ENCODE measurements at regions not wholly inside any gene's neighbourhood (a gene's known extent, or its start where the extent isn't known, plus 50 kb on each side); places are given as distances from the start of the nearest gene placed in this dataset.

GRCh38 chr11:33449798-33450197 lies 192.6 kb downstream of the HIPK3 start:
- TF ChIP-seq CTCF (IDR thresholded peaks at IDR 0.05; ENCODE audit: low read depth, low read length), result no peak
- H3K4me3 ChIP-seq (replicated peaks in 1 of 2; ENCODE audit: low read depth in 2 of 2, low read length in 2 of 2), result no peak overlapping the region
- DNase-seq (ENCODE audit: low read depth in 2 of 2), result peak in 1 of 2 donors; percentile 31

- no peak for TF ChIP-seq CTCF (IDR thresholded peaks at IDR 0.05; ENCODE audit: low read depth, low read length)
- H3K4me3 ChIP-seq (replicated peaks in 1 of 2; ENCODE audit: low read depth in 2 of 2, low read length in 2 of 2), result no peak overlapping the region
- peak in 1 of 2 donors; percentile 39 for DNase-seq (ENCODE audit: low read depth in 2 of 2)
These were observed 191.4 kb downstream of the HIPK3 start for GRCh38 chr11:33448461-33449130.

GRCh38 chr11:33445761-33446161 lies 188.6 kb downstream of the HIPK3 start:
- DNase-seq (ENCODE audit: low read depth in 2 of 2), result peak in 1 of 2 donors; percentile 60
- TF ChIP-seq CTCF (IDR thresholded peaks at IDR 0.05; ENCODE audit: low read depth, low read length), result no peak
- H3K4me3 ChIP-seq (replicated peaks in 1 of 2; ENCODE audit: low read depth in 2 of 2, low read length in 2 of 2), result no peak overlapping the region

GRCh38 chr11:33444835-33445594 lies 187.8 kb downstream of the HIPK3 start:
- H3K4me3 ChIP-seq (replicated peaks in 1 of 2; ENCODE audit: low read depth in 2 of 2, low read length in 2 of 2), result no peak overlapping the region
- no peak for TF ChIP-seq CTCF (IDR thresholded peaks at IDR 0.05; ENCODE audit: low read depth, low read length)
- peak; percentile 33 to 45 for DNase-seq (ENCODE audit: low read depth in 2 of 2)

GRCh38 chr11:33443684-33444083 lies 186.5 kb downstream of the HIPK3 start:
- H3K4me3 ChIP-seq (replicated peaks in 1 of 2; ENCODE audit: low read depth in 2 of 2, low read length in 2 of 2), result no peak overlapping the region
- no peak for TF ChIP-seq CTCF (IDR thresholded peaks at IDR 0.05; ENCODE audit: low read depth, low read length)
- DNase-seq (ENCODE audit: low read depth in 2 of 2), result no peak

- no peak overlapping the region for H3K4me3 ChIP-seq (replicated peaks in 1 of 2; ENCODE audit: low read depth in 2 of 2, low read length in 2 of 2)
- no peak for DNase-seq (ENCODE audit: low read depth in 2 of 2)
- TF ChIP-seq CTCF (IDR thresholded peaks at IDR 0.05; ENCODE audit: low read depth, low read length), result no peak
These were observed 181.1 kb downstream of the HIPK3 start for GRCh38 chr11:33438301-33438700.
